ENCODE measurements at regions not wholly inside any gene's neighbourhood (a gene's known extent, or its start where the extent isn't known, plus 50 kb on each side); places are given as distances from the start of the nearest gene placed in this dataset.

DNA sequence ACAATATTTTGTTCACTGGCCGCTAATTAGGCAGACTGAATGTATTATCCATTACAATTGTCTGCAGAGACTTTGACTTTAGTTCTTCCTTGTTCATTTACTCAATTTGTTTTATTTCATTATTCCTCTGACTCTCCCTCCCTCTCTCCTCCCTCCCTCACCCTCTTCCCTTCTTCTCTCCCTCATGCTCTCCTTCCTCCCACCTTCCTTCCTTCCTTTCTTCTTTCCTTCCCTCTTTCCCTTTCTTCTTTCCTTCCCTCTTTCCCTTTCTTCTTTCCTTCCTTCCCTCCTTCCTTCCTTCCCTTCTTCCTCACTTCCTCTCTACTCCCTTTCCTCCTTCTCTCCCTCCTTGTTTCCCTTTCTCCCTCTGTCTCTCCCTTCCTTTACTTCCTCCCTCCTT lies 1591.0 kb upstream of the SLC10A2 start:
- no peak for TF ChIP-seq CTCF (conservative IDR thresholded peaks at IDR 0.05; ENCODE audit: low read depth in 2 of 2)
- no peak for TF ChIP-seq EZH2 (IDR thresholded peaks at IDR 0.05; ENCODE audit: low read depth, unreplicated experiment)
- TF ChIP-seq NANOG (IDR thresholded peaks at IDR 0.05; ENCODE audit: borderline replicate concordance), result no peak

Measured in GM23338 (cell line).